D721Med (cell line): ENCODE measurements at regions not wholly inside any gene's neighbourhood (a gene's known extent, or its start where the extent isn't known, plus 50 kb on each side); places are given as distances from the start of the nearest gene placed in this dataset.

Source experiments
- DNase-seq: peaks from one replicate; pipeline ENCODE4 v3.0.0; 2011; ENCODE audit warnings: low spot score; ENCODE audit not compliant: insufficient read length
- FAIRE-seq: peaks from 2 replicates; lab custom pipeline; 2011; peaks lifted over from hg19 to GRCh38; lab: Jason Lieb, UNC
- CTCF ChIP-seq: IDR thresholded peaks from 2 replicates; pipeline ENCODE4 v1.5.1; 2012; ENCODE audit warnings: mild to moderate bottlenecking, control low read depth; ENCODE audit not compliant: insufficient read depth; ENCODE audit errors: missing control alignments

- DNase-seq (no peak), FAIRE-seq (no peak)
- no peak for TF ChIP-seq CTCF
Measured at GRCh38 chr3:193010191-193010590, 92.5 kb upstream of the MB21D2 start.

DNA sequence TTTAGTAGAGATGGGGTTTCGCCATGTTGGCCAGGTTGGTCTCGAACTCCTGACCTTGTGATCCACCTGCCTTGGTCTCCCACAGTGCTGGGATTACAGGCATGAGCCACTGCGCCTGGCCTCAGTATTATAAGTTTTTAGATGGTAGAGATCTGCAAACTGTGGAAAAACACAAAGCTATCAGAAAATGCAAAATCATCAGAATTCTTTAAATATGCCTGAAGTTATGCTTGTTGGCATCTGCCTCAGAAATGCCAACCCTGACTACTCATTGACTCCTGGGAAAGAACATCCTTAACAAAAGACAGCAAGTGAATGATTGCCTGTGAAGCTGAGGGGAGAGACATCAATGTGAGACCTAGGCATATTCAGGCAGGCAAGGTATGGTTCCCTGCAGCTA lies 94.3 kb upstream of the MB21D2 start:
- no peak for TF ChIP-seq CTCF
- DNase-seq (no peak), FAIRE-seq (no peak)

DNA sequence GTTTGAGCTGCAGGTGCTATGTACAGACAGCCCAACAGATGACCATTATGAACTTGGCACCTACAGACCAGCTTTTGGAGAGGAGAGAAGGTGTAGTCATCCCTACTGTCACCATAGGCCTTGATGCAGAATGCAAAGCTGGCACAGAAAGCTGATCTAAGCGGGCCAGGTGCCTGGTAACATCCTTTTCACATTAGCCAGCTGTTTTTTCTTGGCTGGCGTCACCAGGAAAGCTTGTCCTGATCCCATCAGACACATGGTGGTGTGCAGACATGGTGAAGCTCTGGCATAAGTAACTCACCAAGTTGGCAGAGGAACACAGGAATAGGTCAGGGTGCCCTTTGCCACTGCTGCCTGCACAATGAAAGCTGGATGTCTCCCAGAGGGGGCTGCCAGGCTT lies 97.2 kb upstream of the MB21D2 start:
- DNase-seq (no peak), FAIRE-seq (no peak)

GRCh38 chr3:193016437-193016901 lies 98.8 kb upstream of the MB21D2 start:
- FAIRE-seq: no peak
- no peak for DNase-seq
- no peak for TF ChIP-seq CTCF

More for the DNA sequence above, 97.2 kb upstream of the MB21D2 start:
- no peak for TF ChIP-seq CTCF

- TF ChIP-seq CTCF: no peak
- DNase-seq (peak; percentile 34), FAIRE-seq (peak; percentile 70)
Measured at GRCh38 chr3:193021506-193022010, 103.9 kb upstream of the MB21D2 start.

DNA sequence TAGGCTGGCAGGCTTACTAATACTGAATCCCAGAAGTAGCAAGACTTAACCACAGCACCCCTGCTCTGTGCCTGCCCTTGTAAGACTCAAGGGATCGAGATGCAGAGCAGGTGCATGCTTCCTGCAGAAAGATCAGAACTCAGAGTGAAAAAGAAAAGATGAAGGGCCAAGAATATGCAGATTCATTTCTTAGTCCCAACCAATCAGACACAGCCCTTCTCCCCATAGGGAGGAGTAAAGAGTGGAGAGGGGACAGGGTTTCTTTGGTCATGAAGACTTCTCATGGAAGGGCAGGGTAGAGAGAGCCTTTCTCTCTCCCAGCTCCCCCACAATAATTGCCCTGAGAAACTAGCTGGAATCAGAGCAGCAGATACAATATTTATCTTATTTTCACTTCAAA lies 105.6 kb upstream of the MB21D2 start:
- FAIRE-seq: no peak
- DNase-seq: no peak
- TF ChIP-seq CTCF: no peak

GRCh38 chr3:193028258-193028657 lies 110.6 kb upstream of the MB21D2 start:
- FAIRE-seq: no peak
- no peak for DNase-seq
- TF ChIP-seq CTCF: no peak
